ENCODE measurements at regions not wholly inside any gene's neighbourhood (a gene's known extent, or its start where the extent isn't known, plus 50 kb on each side); places are given as distances from the start of the nearest gene placed in this dataset.

DNA sequence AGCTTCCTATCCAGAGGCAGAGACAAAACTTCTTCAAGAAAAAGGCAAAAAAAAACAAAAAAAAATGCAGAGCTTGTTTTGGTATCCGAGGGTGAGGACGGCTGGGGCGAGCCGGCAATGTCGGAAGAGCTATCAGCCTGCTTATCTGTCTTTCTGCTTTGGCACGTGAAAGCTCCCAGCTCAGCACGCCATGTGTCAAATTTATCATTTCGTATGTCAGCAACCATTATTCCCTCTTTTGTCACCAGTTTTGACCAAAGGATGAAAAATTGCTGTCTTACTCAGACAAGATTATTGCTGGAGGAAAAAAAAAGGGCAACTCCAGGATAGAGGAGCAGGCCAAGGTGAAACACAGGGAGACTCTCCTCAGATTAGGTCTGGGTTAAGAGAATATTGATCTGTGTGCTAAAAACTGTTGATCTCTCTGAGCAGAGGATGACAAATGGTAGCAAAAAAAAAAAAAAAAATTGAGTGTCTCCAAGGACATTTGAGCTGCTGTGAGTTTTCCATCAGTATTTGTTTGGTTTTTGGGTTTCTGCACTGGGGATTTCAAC is 532.0 kb upstream of the POU3F3 start:
- TF ChIP-seq CTCF (conservative IDR thresholded peaks at IDR 0.05 in 1 of 2, IDR thresholded peaks at IDR 0.05 in 1 of 2; ENCODE audit: low read depth in 1 of 2, low read length in 2 of 2) (no peak), EZH2 (IDR thresholded peaks at IDR 0.05; ENCODE audit: low read length, missing control alignments) (no peak)

Measured in fibroblast of lung (primary cell).